Body of pancreas (tissue), 4 donors: ENCODE measurements at regions not wholly inside any gene's neighbourhood (a gene's known extent, or its start where the extent isn't known, plus 50 kb on each side); places are given as distances from the start of the nearest gene placed in this dataset.

ENCODE experiments used
- CTCF ChIP-seq, 7 experiments: fragments of 450-650 bp in 4 of 7; fragments of 200-600 bp in 3 of 7; sonication (generic) in 3 of 7; IDR thresholded peaks; one replicate each; pipeline ENCODE4 v1.5.1; 2016 to 2019; ENCODE audit warnings: antibody characterized with exemption in 7 of 7
- POLR2A ChIP-seq, 3 donors: fragments of 450-650 bp; IDR thresholded peaks; one replicate each; pipeline ENCODE4 v1.6.1; 2016; ENCODE audit warnings: antibody characterized with exemption in 3 of 3, mild to moderate bottlenecking in 2 of 3

- TF ChIP-seq POLR2A (IDR thresholded peaks at IDR 0.05) = no peak
- no peak for TF ChIP-seq CTCF (IDR thresholded peaks at IDR 0.05)
These were observed 331.1 kb downstream of the C16orf95 start for GRCh38 chr16:86986136-86986535.
